Left forelimb (tissue), 1 donor: ENCODE measurements at regions not wholly inside any gene's neighbourhood (a gene's known extent, or its start where the extent isn't known, plus 50 kb on each side); places are given as distances from the start of the nearest gene placed in this dataset.

Experiments
- DNase-seq: peaks from one replicate; pipeline ENCODE4 v3.0.0-alpha.2; 2018; ENCODE audit warnings: low spot score

- no peak for DNase-seq
These were observed 376.9 kb downstream of the HHIPL2 start for GRCh38 chr1:222171005-222171404.

DNA sequence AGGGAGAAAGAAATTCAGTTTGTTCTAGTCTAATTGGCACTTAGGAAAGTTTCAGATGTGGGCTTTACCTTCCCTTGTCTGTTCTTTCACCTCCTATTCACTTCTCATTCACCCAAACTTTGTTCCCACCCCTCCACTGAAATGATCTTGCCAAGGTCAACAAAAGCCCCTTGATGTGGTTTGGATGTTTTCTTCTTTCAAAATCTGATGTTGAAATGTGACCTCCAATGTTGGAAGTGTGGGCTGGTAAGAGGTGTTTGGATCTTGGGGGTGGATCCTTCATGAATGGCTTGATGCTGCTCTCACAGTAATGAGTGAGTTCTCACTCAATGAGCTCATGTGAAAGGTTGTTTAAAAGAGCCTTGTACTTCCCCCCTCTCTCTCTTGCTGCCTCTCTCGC is 379.3 kb downstream of the HHIPL2 start:
- DNase-seq, result no peak

DNA sequence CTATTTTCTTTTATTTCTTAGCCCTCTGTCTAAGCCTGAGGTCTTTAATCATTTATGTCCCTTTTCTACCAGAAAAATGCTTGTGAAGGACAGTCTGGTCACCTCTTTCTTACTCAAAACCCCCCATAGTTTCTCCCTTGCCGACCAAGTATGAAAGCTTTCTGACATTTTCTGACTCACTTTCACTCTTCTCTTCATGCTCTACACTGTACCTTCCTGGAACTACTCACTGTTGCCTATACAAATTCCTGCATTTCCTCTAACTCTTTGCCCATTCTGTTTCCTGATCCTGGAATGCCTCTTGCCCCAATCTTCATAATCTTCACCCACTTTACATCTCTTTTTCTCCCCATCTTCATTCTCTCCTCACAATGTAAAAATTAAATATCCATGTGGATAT is 380.0 kb downstream of the HHIPL2 start:
- no peak for DNase-seq

- no peak for DNase-seq
These were observed 380.8 kb downstream of the HHIPL2 start for GRCh38 chr1:222167111-222167510.

DNA sequence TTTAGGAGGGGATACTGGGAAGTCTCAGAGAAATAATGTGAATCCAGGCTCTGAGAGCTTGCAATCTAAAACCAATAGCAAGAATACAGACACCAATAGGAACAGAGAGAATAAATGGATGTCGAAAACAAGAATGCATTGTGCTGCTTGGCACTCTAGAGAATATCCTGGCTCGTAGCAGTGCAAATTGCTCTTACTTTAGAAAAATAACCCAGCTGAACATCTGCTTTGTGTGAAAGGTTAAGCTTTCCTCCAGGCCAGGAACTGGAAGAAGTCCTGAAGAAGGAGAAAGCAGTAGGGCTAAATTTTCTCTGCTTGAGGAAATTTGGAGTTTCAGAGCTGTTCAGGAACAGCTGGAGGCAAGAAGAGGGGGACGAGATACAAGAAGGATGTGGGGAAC is 382.3 kb downstream of the HHIPL2 start:
- no peak for DNase-seq

DNA sequence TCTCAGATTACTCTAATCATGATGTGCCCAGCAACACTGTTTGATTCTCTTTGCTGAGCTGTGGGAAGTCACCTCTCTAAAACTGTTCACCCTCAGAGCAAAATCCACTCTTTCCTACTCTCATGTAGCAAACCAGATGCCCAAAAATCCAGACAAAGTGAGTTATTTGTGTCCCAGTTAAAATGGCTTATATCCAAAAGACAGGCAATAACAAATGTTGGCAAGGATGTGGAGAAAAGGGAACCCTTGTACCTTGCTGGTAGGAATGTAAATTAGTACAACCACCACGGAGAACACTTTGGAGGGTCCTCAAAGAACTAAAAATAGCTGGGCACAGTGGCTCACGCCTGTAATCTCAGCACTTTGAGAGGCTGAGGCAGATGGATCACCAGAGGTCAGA is 384.0 kb downstream of the HHIPL2 start:
- no peak for DNase-seq

- no peak for DNase-seq
These were observed 386.2 kb downstream of the HHIPL2 start for GRCh38 chr1:222161676-222162075.

DNA sequence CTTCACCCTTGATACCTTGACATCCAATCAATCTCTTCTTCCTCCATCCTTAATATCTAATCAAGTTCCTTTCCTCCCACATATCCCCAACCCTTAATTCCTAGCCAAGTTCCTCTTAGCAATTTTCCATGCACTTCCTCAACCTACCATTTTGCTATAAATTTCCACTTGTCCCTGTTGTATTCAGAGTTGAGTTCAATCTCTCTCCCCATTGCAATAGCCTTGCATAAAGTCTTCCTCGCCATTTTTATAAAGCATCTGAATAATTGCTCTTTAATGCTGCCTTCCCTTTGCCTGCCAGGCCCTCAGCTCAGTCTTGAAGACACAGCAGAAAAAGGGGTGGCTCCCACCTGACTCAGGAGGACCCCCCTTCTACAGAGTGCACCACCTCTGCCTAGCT is 390.3 kb downstream of the HHIPL2 start:
- no peak for DNase-seq

DNA sequence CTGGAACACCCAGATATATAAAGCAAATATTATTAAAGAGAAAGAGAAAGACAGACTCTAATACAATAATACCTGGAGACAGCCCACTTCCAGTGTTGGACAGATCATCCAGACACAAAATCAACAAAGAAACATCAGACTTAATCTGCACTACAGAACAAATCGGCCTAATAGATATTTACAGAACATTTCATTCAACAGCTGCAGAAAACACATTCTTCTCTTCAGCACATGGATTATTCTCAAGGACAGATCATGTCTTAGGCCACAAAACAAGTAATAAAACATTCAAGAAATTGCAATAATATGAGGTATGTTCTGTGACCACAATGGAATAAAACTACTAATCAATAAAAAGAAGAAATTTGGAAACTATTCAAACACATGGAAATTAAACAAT is 398.3 kb upstream of the DUSP10 start:
- no peak for DNase-seq

GRCh38 chr1:222138095-222138494 is 396.2 kb upstream of the DUSP10 start:
- no peak for DNase-seq

GRCh38 chr1:222136869-222137268 is 395.0 kb upstream of the DUSP10 start:
- DNase-seq, result no peak

DNA sequence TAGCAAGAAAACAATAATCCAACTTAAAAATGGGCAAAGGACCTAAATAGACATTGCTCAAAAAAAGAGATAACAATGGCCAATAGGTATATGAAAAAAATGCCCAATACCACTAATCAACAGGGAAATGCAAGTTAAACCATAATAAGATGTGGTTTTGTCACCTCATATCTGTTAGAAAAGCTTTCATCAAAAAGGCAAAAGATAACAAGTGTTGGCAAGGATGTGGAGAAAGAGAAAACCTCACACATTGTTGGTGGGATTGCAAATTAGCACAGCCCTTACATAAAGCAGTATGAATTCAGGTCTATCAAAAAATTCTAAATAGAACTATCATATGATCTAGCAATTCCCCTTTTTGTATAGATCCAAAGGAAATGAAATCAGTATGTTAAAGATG is 387.2 kb upstream of the DUSP10 start:
- no peak for DNase-seq

DNA sequence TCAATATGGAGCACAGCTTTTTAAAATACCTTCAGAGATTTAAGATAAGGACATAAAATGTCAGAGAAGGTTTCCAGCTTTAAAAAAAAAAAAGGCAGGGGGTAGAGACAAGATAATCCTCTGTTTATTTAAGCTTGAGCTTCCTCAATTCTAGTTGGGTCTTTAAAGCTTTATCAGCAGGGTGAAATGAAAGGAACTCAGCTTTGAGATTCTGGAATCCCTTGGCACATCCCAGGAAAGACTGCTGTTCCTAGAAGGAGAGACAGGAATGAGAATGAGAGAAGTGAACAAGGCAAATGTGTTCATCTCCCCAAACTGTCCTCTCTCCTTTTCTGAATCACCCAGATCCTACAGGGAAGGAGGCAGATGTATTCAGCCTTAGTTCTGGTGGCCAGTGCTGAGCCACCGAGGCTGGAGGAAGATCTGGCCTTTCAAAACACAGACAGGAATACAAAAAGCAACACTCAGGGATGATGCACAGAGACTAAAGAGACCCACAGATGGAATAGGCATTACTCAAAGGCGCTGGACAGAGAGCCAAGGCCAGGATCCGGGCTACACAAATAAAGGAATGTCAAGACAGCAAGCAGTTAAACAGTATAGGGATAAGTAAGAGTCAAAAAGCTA is 385.8 kb upstream of the DUSP10 start:
- DNase-seq, result no peak

GRCh38 chr1:222127096-222127495 is 385.2 kb upstream of the DUSP10 start:
- no peak for DNase-seq

GRCh38 chr1:222126052-222126451 is 384.2 kb upstream of the DUSP10 start:
- DNase-seq, result no peak

DNA sequence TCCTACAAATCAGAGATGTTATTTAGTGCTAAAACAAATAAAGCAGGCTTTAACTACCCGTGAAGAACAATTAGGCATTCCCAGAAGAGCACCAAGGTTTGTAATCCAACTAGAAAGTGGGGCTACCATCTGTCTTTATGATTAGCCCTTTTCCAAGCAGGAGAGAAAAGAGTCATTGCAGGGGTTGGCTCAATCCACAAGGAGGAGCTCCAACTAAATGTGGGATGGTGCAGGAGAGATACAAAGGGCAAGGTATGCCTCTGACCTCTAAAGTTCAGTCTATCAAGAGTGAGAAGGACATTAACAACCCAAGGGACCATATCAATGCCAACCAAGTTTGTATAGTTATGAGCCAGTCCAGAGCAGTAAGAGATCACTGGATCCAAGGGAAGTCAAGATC is 382.7 kb upstream of the DUSP10 start:
- no peak for DNase-seq

GRCh38 chr1:222123111-222123510 is 381.2 kb upstream of the DUSP10 start:
- no peak for DNase-seq

GRCh38 chr1:222117809-222118208 is 375.9 kb upstream of the DUSP10 start:
- DNase-seq, result no peak

DNA sequence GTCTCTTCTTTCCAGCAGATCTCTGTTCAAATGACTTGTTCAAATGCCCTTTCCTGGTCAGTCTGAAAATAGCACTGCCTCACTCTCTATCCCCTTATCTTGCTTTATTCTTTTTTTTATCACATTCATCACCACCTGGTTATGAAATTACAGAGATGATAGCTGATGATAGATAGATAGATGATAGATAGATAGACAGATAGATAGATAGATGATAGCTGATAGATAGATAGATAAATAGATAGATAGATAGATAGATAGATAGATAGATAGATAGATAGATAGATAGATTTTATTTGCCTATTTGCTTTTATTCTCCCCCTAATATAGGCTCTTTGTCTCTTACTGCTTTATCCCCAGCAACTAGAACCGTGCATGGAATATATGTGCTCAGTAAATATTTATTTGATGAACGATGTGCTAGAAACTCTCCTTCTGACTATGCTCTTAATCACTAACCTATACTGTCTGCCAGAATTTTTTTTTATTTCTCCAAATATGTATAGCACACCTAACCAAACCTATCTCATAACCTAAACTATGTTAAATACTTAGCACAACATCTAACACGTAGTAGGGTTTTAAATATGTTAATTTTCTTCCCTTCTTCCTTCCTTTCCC is 372.8 kb upstream of the DUSP10 start:
- DNase-seq, result no peak

GRCh38 chr1:222109836-222110235 is 367.9 kb upstream of the DUSP10 start:
- no peak for DNase-seq

DNA sequence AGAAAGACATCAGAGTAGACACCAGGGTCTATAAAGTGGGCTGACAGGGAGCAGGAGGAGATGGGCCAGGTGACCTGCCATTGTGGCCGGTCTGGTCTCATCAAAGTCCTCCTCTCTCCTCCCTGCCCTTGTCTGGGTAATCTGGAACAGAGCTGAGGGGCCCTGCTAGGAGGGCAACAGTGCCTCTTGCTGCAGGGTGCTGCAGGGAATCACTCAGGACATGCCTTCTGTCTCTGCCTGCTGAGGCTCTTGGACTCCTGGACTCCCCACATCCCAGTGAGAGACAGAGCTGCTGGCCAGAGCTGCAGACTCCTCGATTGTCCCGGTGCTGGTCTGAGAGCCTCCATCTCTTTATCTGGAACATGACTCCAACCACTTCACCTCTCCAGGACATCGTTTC is 366.1 kb upstream of the DUSP10 start:
- DNase-seq, result no peak

DNA sequence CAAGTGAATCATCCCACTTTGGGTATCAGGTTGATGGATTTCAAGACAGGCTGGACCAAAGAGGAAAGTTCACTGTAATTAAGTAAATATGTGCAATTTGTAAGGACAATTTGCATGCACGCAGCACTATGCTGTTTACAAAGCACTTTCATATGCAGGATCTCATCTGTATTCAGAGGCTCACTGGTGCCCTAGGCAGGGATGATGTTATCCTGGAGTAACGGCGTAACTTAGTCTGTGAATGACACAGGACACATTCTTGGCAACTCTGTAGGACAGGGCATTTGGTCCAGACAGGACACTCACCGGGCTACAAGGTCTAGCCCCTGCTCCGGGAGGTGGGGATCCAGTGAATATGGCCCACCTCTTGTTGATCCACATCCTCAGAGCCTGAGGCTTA is 365.4 kb upstream of the DUSP10 start:
- DNase-seq, result no peak

DNA sequence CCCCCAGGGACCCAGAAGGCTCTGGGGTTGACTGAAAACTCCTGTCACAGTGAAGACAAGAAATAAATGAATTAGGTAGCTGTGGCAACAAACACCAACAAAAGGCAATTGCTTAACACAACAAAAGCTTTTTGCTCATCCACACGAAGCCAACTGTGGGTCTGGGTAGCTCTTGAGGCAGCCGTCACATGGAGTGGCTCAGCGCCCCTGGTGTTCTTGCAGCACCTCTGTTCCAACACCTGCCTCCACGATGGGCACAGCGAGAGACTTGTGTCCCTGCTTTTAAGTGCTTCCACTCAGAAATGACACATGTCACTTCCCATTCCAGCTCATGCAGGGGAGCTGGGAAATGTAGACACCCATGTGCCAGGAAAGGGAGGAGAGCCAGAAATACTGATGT is 364.5 kb upstream of the DUSP10 start:
- DNase-seq, result no peak

DNA sequence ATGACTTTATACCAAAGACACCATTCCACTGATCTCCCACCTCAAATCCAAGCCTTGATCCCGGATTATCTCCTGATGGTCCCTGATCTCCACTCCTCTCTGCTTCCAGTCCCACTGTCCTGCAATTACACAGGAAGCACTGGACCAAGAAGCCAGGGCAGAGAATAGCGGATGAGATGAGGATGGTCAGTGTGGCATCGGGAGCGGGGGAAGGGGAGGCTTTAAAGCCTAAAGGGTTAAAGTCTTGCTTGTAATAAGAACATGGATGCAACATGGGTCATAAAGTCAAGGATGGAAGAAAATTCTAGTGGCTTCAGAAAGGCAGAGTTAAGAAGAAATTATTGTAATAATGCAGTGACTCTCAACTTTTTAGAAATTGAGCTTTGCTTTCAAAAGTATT is 364.0 kb upstream of the DUSP10 start:
- DNase-seq, result no peak

GRCh38 chr1:222105393-222105737 is 363.5 kb upstream of the DUSP10 start:
- no peak for DNase-seq
